ENCODE measurements at regions not wholly inside any gene's neighbourhood (a gene's known extent, or its start where the extent isn't known, plus 50 kb on each side); places are given as distances from the start of the nearest gene placed in this dataset.

GRCh38 chr22:26918226-26918625 is 260.8 kb downstream of the MIAT start:
- Histone ChIP-seq H3K9ac (ENCODE audit: low read length) (no peak overlapping the region), H3K36me3 (replicated peaks in 1 of 2; ENCODE audit: control extremely low read depth in 1 of 2, control insufficient read depth in 1 of 2, extremely low read depth in 1 of 2, insufficient read depth in 2 of 2, low read length in 1 of 2) (no peaks in the 10 kb centered on the region), H3K4me1 (ENCODE audit: control insufficient read depth in 2 of 2, insufficient read depth in 2 of 2, low read length in 2 of 2) (no peaks in the 10 kb centered on the region), H3K27me3 (replicated peaks in 1 of 4; ENCODE audit: control extremely low read depth in 1 of 4, control insufficient read depth in 3 of 4, insufficient read depth in 4 of 4, low read length in 3 of 4) (peaks cover 0 to 11% (median 0%) of the 10 kb centered on the region in 4 experiments), H3K79me2 (ENCODE audit: control insufficient read depth, insufficient read depth, low read length) (no peaks in the 10 kb centered on the region), H4K20me1 (ENCODE audit: control insufficient read depth, insufficient read depth, low read length, poor library complexity, severe bottlenecking) (no peaks in the 10 kb centered on the region), H3K4me3 (ENCODE audit: control extremely low read depth in 1 of 5, extremely low read depth in 1 of 5, insufficient read depth in 1 of 5, low read depth in 2 of 5, low read length in 4 of 5) (no peak overlapping the region), H3K4me2 (replicated peaks; ENCODE audit: low read depth, low read length, poor library complexity, severe bottlenecking) (no peak overlapping the region), H2AFZ (ENCODE audit: insufficient read depth, low read depth, low read length, poor library complexity, severe bottlenecking) (no peak overlapping the region), H3K9me3 (ENCODE audit: control extremely low read depth in 1 of 3, control insufficient read depth in 2 of 3, insufficient read depth in 1 of 3, low read length in 2 of 3) (peaks cover 0 to 4% (median 0%) of the 10 kb centered on the region in 3 donors), H3K27ac (ENCODE audit: low read length in 2 of 2) (no peak overlapping the region)
- POLR2A ChIA-PET = no interaction called here
- TF ChIP-seq CTCF (IDR thresholded peaks at IDR 0.05) (no peak), EZH2 (IDR thresholded peaks at IDR 0.05; ENCODE audit: borderline replicate concordance, insufficient read depth, low read depth, low read length, poor library complexity, severe bottlenecking) (no peak)
- intact Hi-C loops (cut with micrococcal nuclease) = no loop called here
- CTCF ChIA-PET = interaction anchor here (0.7 kb wide), 1 partner anchor 554 kb away, joined by 5 read pairs; no protein-coding TSS in a partner anchor
- ATAC-seq (ENCODE audit: low read depth) (no peak), DNase-seq (no peak)
- peaks cover 23% of the 10 kb centered on the region for H3K27me3 Mint-ChIP-seq
- WGBS (ENCODE audit: insufficient coverage) = no CpG with 5 or more reads among the region's 3 CpGs
- H3K27ac Mint-ChIP-seq = no peak overlapping the region
- no peaks in the 10 kb centered on the region for H3K4me1 Mint-ChIP-seq
- no peaks in the 10 kb centered on the region for H3K9me3 Mint-ChIP-seq (ENCODE audit: insufficient read depth)
- H3K4me3 Mint-ChIP-seq = no peak overlapping the region

- Histone ChIP-seq H3K27ac (ENCODE audit: low read length in 2 of 2) (no peak overlapping the region), H3K79me2 (ENCODE audit: control insufficient read depth, insufficient read depth, low read length) (no peaks in the 10 kb centered on the region), H3K9ac (ENCODE audit: low read length) (no peak overlapping the region), H3K4me2 (replicated peaks; ENCODE audit: low read depth, low read length, poor library complexity, severe bottlenecking) (no peak overlapping the region), H3K4me3 (ENCODE audit: control extremely low read depth in 1 of 5, extremely low read depth in 1 of 5, insufficient read depth in 1 of 5, low read depth in 2 of 5, low read length in 4 of 5) (no peak overlapping the region), H3K36me3 (replicated peaks in 1 of 2; ENCODE audit: control extremely low read depth in 1 of 2, control insufficient read depth in 1 of 2, extremely low read depth in 1 of 2, insufficient read depth in 2 of 2, low read length in 1 of 2) (no peaks in the 10 kb centered on the region), H3K9me3 (ENCODE audit: control extremely low read depth in 1 of 3, control insufficient read depth in 2 of 3, insufficient read depth in 1 of 3, low read length in 2 of 3) (no peaks in the 10 kb centered on the region), H3K4me1 (ENCODE audit: control insufficient read depth in 2 of 2, insufficient read depth in 2 of 2, low read length in 2 of 2) (no peaks in the 10 kb centered on the region), H3K27me3 (replicated peaks in 1 of 4; ENCODE audit: control extremely low read depth in 1 of 4, control insufficient read depth in 3 of 4, insufficient read depth in 4 of 4, low read length in 3 of 4) (peaks cover 0 to 4% (median 0%) of the 10 kb centered on the region in 4 experiments), H4K20me1 (ENCODE audit: control insufficient read depth, insufficient read depth, low read length, poor library complexity, severe bottlenecking) (no peaks in the 10 kb centered on the region), H2AFZ (ENCODE audit: insufficient read depth, low read depth, low read length, poor library complexity, severe bottlenecking) (no peak overlapping the region)
- POLR2A ChIA-PET = no interaction called here
- CTCF ChIA-PET = no interaction called here
- no peak for ATAC-seq (ENCODE audit: low read depth)
- no peak overlapping the region for H3K4me3 Mint-ChIP-seq
- H3K27ac Mint-ChIP-seq = no peak overlapping the region
- DNase-seq = no peak
- WGBS (ENCODE audit: insufficient coverage) = 40% methylated on average over 1 of the region's 2 CpGs
- H3K9me3 Mint-ChIP-seq (ENCODE audit: insufficient read depth) = no peaks in the 10 kb centered on the region
- H3K27me3 Mint-ChIP-seq = peaks cover 17% of the 10 kb centered on the region
- no peaks in the 10 kb centered on the region for H3K4me1 Mint-ChIP-seq
- TF ChIP-seq EZH2 (IDR thresholded peaks at IDR 0.05; ENCODE audit: borderline replicate concordance, insufficient read depth, low read depth, low read length, poor library complexity, severe bottlenecking) (no peak), CTCF (IDR thresholded peaks at IDR 0.05) (no peak)
- intact Hi-C loops (cut with micrococcal nuclease) = no loop called here
Observed at GRCh38 chr22:26921726-26922125, 264.3 kb downstream of the MIAT start.
